Astrocyte of the spinal cord (primary cell): ENCODE measurements at regions not wholly inside any gene's neighbourhood (a gene's known extent, or its start where the extent isn't known, plus 50 kb on each side); places are given as distances from the start of the nearest gene placed in this dataset.

Experiments used
- DNase-seq: peaks from one replicate; pipeline ENCODE4 v3.0.0; 2011; ENCODE audit warnings: low read depth, low spot score
- H3K4me3 ChIP-seq: 2 replicates; pipeline ENCODE4 v1.5.1; 2011; ENCODE audit warnings: low read depth, mild to moderate bottlenecking, low read length, moderate library complexity
- in situ Hi-C: cut with HindIII; loops from 2 replicates; pipeline ENCODE4 v1.10.0; 2017; ENCODE audit warnings: low sequenced_read_pairs
- TF ChIP-seq, protein P1 (sequence below): IDR thresholded peaks from 2 replicates; pipeline ENCODE4 v1.5.1; 2012; ENCODE audit warnings: low read depth, mild to moderate bottlenecking, low read length, inconsistent platforms

DNA sequence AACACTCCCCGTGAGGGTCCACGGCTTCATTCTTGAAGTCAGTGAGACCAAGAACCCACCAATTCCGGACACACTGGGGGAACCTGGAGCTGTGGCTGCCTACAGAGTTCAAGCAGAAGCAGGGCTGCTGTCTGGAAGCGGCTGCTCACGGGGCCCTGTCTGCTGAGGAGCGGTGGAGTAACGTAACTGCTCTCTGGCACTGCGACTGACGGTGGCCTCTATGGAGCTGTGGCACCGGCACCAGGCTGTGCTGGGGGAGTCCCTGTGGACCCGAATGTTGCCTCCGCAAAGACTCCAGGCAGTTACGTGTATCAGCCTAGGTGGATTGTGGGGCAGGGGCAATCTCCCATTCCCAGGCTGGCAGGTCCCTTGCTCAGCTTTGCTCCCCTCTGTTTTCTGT is 703.3 kb upstream of the FRG1 start:
- DNase-seq = no peak
- H3K4me3 ChIP-seq = no peak overlapping the region
- TF ChIP-seq, protein P1, sequence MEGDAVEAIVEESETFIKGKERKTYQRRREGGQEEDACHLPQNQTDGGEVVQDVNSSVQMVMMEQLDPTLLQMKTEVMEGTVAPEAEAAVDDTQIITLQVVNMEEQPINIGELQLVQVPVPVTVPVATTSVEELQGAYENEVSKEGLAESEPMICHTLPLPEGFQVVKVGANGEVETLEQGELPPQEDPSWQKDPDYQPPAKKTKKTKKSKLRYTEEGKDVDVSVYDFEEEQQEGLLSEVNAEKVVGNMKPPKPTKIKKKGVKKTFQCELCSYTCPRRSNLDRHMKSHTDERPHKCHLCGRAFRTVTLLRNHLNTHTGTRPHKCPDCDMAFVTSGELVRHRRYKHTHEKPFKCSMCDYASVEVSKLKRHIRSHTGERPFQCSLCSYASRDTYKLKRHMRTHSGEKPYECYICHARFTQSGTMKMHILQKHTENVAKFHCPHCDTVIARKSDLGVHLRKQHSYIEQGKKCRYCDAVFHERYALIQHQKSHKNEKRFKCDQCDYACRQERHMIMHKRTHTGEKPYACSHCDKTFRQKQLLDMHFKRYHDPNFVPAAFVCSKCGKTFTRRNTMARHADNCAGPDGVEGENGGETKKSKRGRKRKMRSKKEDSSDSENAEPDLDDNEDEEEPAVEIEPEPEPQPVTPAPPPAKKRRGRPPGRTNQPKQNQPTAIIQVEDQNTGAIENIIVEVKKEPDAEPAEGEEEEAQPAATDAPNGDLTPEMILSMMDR = no peak
- in situ Hi-C loops = no loop called here

DNA sequence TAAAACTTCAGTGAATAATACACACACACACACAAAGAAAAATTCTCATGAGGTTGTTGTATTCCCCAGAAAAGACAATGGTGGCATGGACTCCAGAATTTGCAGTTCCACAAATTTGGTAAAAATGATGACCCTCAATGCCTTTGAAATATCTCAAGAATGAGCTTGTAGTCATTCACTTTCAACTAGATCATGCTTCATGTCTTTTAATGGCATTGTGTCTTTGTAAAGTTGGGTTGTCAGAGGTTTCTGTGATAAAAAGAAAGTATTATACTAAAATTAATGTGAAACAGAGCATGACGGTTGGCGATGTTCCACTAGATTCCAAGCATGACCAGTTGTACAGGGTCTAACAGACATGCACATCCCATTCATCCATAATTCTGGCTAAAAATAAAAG is 685.0 kb upstream of the FRG1 start:
- TF ChIP-seq, protein P1 = no peak
- no peak overlapping the region for H3K4me3 ChIP-seq
- in situ Hi-C loops = no loop called here
- no peak for DNase-seq

DNA sequence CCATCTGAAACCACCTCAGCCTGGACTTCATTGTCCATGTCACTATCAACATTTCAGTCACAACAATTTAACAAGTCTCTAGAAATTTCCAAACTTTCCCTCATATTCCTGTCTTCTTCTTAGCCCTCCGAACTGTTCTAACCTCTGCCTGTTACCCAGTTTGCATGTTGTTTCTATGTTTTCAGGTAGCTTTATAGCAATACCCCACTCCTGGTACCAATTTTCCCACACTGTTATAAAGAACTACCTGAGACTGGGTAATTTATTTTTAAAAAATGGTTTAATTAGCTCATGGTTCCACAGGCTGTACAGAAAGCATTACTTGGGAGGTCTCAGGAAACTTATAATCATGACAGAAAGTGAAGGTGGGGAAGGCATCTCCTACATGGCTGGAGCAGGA is 679.2 kb upstream of the FRG1 start:
- no peak for DNase-seq
- in situ Hi-C loops = no loop called here
- no peak overlapping the region for H3K4me3 ChIP-seq
- TF ChIP-seq, protein P1 = no peak

DNA sequence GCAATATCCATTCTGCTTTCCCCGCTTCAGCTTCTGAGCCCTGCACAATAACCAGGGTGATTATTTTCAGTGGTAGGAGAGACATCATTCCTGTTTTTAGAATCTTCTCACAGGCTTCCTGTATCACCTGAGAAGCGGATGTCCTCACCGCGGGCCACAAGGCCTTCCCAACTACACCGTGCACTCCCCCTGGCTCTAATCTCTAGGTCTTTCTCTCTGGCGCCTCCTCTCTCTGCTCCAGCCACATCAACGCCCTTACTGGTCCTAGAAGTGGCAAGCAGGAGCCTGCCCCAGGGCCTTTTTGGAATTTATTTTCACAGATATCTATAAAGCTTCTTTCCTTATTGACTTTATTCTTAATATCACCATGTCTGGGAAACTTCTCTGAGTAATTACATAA is 675.2 kb upstream of the FRG1 start:
- H3K4me3 ChIP-seq = no peak overlapping the region
- no peak for DNase-seq
- TF ChIP-seq, protein P1 = no peak
- in situ Hi-C loops = no loop called here

DNA sequence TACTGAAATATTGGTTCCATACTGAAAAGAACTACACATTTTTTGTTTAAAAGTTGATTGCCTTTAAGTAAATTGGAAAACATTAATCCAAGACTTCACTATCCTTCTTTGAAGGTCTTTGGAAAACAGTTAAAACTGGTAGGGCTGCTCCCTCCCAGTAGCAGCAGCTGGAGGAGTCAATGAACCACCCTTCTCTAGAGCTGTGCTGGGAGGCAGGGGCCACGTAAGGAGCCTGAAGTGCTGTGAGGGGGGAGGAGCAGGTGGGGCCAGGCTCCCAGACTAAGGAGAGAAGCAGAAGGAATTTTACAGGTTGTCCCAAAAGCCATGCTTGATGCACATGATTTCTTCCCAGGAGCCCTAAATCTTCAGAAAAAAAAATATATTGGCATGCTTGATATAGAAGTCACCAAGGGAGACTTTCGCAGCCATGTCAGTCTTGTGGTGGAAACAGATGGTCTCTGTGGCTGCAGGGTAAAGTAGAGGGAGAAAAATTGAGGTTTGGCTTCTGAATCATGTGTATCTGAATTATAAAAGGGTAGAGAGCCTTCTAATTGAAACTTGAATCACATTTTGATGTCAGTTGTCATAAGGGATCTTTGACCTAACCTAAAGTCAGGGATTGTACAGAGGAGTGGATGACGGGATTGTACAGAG is 673.2 kb upstream of the FRG1 start:
- DNase-seq = no peak
- no peak overlapping the region for H3K4me3 ChIP-seq
- TF ChIP-seq, protein P1 = no peak
- in situ Hi-C loops = no loop called here

DNA sequence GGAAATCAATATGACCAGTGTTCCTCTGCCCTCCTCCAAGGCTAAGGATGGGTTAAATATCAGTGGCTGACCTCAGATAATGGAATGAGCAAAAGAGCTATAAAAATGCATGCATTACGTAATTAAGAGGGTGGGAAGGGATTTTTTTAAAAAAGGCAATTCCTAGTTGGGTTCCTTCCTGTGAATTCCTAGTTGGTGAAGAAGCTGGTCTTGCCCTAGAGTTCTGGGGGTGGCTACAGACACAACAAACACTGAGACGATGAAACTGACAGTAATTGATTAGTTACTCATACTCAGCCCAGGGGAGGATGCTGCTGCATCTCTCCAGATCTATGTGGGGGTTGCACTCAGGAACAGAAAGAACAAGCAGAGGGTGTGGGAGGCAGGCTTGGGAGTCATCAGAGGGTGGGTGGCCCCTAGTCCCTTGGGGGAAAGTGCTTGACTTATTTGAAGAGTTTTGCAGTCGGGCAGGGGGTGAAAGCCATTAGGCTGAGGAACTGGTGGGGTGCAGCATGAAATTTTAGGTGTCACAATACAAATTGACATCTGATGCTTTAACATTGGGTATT is 662.0 kb upstream of the FRG1 start:
- in situ Hi-C loops = no loop called here
- no peak for DNase-seq
- TF ChIP-seq, protein P1 = no peak
- H3K4me3 ChIP-seq = no peak overlapping the region
